Neuronal stem cell (in vitro differentiated cells): ENCODE measurements at regions not wholly inside any gene's neighbourhood (a gene's known extent, or its start where the extent isn't known, plus 50 kb on each side); places are given as distances from the start of the nearest gene placed in this dataset.

Experiments used
- DNase-seq: peaks from one replicate; pipeline ENCODE4 v3.0.0-alpha.2; 2013; ENCODE audit warnings: low spot score
- H2AFZ ChIP-seq: one replicate; pipeline ENCODE4 v1.6.1; 2013; ENCODE audit warnings: mild to moderate bottlenecking, low read length, inconsistent platforms
- H2AK5ac ChIP-seq: 2 replicates; pipeline ENCODE4 v1.6.1; 2013; ENCODE audit warnings: low read depth, mild to moderate bottlenecking, inconsistent platforms, low read length, moderate library complexity, mixed read lengths
- H2BK120ac ChIP-seq: 2 replicates; pipeline ENCODE4 v1.6.1; 2013; ENCODE audit warnings: low read depth, mild to moderate bottlenecking, inconsistent platforms, low read length, moderate library complexity, mixed read lengths
- H2BK12ac ChIP-seq: one replicate; pipeline ENCODE4 v1.6.1; 2013; ENCODE audit warnings: low read length, inconsistent platforms
- H2BK15ac ChIP-seq: 2 replicates; pipeline ENCODE4 v1.6.1; 2013; ENCODE audit warnings: mild to moderate bottlenecking, low read length, inconsistent platforms, mixed read lengths
- H2BK5ac ChIP-seq: one replicate; pipeline ENCODE4 v1.6.1; 2013; ENCODE audit warnings: inconsistent platforms, mild to moderate bottlenecking, low read length, moderate library complexity
- H3K14ac ChIP-seq: one replicate; pipeline ENCODE4 v1.6.1; 2013; ENCODE audit warnings: low read length, inconsistent platforms
- H3K18ac ChIP-seq: 2 replicates; pipeline ENCODE4 v1.6.1; 2013; ENCODE audit warnings: low read length, inconsistent platforms
- H3K23ac ChIP-seq: 2 replicates; pipeline ENCODE4 v1.6.1; 2013; ENCODE audit warnings: low read depth, mild to moderate bottlenecking, mixed read lengths, low read length, inconsistent platforms; ENCODE audit not compliant: poor library complexity
- H3K27ac ChIP-seq: replicated peaks from 3 replicates; pipeline ENCODE4 v1.5.1; 2013; ENCODE audit warnings: low read length, inconsistent platforms
- H3K27me3 ChIP-seq, 3 experiments: 2 replicates each; pipeline ENCODE4 v1.6.1; 2013; ENCODE audit warnings: low read length in 3 of 3, mild to moderate bottlenecking in 2 of 3, inconsistent platforms in 1 of 3, low read depth in 1 of 3, mixed read lengths in 1 of 3, moderate library complexity in 1 of 3; ENCODE audit not compliant: control insufficient read depth in 3 of 3, insufficient read depth in 3 of 3
- H3K36me3 ChIP-seq, 2 donors: replicated peaks in 1 of 2; 2 replicates each; pipeline ENCODE4 v1.6.1; 2013; ENCODE audit warnings: low read length in 2 of 2; ENCODE audit not compliant: control insufficient read depth in 2 of 2, insufficient read depth in 2 of 2
- H3K4ac ChIP-seq: 2 replicates; pipeline ENCODE4 v1.6.1; 2013; ENCODE audit warnings: inconsistent platforms, mild to moderate bottlenecking, low read length, moderate library complexity
- H3K4me1 ChIP-seq, 2 donors: 1 replicate in 1 of 2; 2 replicates in 1 of 2; pipeline ENCODE4 v1.6.1; 2013; ENCODE audit warnings: low read length in 2 of 2, low read depth in 1 of 2; ENCODE audit not compliant: control insufficient read depth in 2 of 2, insufficient read depth in 1 of 2
- H3K4me2 ChIP-seq: one replicate; pipeline ENCODE4 v1.6.1; 2013; ENCODE audit warnings: mild to moderate bottlenecking, low read length, inconsistent platforms; ENCODE audit not compliant: insufficient read depth, poor library complexity, severe bottlenecking
- H3K4me3 ChIP-seq, 2 donors: 2 replicates each; pipeline ENCODE4 v1.5.1; 2013; ENCODE audit warnings: low read length in 2 of 2, mild to moderate bottlenecking in 2 of 2, inconsistent platforms in 1 of 2, moderate library complexity in 1 of 2
- H3K79me1 ChIP-seq: one replicate; pipeline ENCODE4 v1.6.1; 2013; ENCODE audit warnings: low read depth, mild to moderate bottlenecking, inconsistent platforms, low read length, moderate library complexity
- H3K9ac ChIP-seq: one replicate; pipeline ENCODE4 v1.6.1; 2013; ENCODE audit warnings: mild to moderate bottlenecking, low read depth, low read length, inconsistent platforms; ENCODE audit not compliant: poor library complexity
- H3K9me3 ChIP-seq, 2 donors: replicated peaks in 1 of 2; 2 replicates each; pipeline versions ENCODE3 to v1.6.1; 2013; ENCODE audit warnings: low read length in 2 of 2, mild to moderate bottlenecking in 2 of 2, inconsistent platforms in 1 of 2, low read depth in 1 of 2, mixed read lengths in 1 of 2, moderate library complexity in 1 of 2; ENCODE audit not compliant: control insufficient read depth in 2 of 2, insufficient read depth in 1 of 2
- H4K8ac ChIP-seq: one replicate; pipeline ENCODE4 v1.6.1; 2013; ENCODE audit warnings: low read depth, mild to moderate bottlenecking, inconsistent platforms, low read length, moderate library complexity
- H4K91ac ChIP-seq: one replicate; pipeline ENCODE4 v1.6.1; 2013; ENCODE audit warnings: low read length, low read depth, mild to moderate bottlenecking, inconsistent platforms; ENCODE audit not compliant: poor library complexity
- WGBS, 2 donors: extraction: QIAGEN DNeasy Blood & Tissue Kit; methylation state at CpG; one replicate each; pipeline ENCODE4 v1.1.7; 2013; ENCODE audit warnings: missing lambda C conversion rate in 2 of 2, mixed read lengths in 1 of 2; ENCODE audit not compliant: insufficient read length in 2 of 2, insufficient replicate concordance in 1 of 2; ENCODE audit errors: extremely low coverage in 2 of 2; 5-methylcytosine and 5-hydroxymethylcytosine counted together

GRCh38 chr1:166253076-166253779 lies 86.4 kb upstream of the FAM78B start:
- Histone ChIP-seq H2BK12ac (no peak overlapping the region), H4K8ac (no peak overlapping the region), H2AK5ac (no peak overlapping the region), H3K9me3 (no peaks in the 10 kb centered on the region), H3K4me3 (no peak overlapping the region), H3K18ac (no peak overlapping the region), H4K91ac (no peak overlapping the region), H3K27ac (no peak overlapping the region), H3K36me3 (no peaks in the 10 kb centered on the region), H3K4ac (no peak overlapping the region), H3K9ac (no peak overlapping the region), H3K79me1 (no peaks in the 10 kb centered on the region), H3K4me2 (no peak overlapping the region), H2AFZ (no peak overlapping the region), H3K14ac (no peak overlapping the region), H2BK15ac (no peak overlapping the region), H3K23ac (no peak overlapping the region), H2BK120ac (no peak overlapping the region), H3K27me3 (no peaks in the 10 kb centered on the region), H2BK5ac (no peak overlapping the region), H3K4me1 (no peaks in the 10 kb centered on the region)
- no peak for DNase-seq

GRCh38 chr1:166258017-166258416 lies 91.2 kb upstream of the FAM78B start:
- H2AK5ac ChIP-seq: no peak overlapping the region
- H2AFZ ChIP-seq: no peak overlapping the region
- H3K36me3 ChIP-seq: no peaks in the 10 kb centered on the region
- H3K9me3 ChIP-seq: no peaks in the 10 kb centered on the region
- H3K79me1 ChIP-seq: no peaks in the 10 kb centered on the region
- WGBS, 2 donors: no CpG with 5 or more reads among the region's 3 CpGs
- no peaks in the 10 kb centered on the region for H3K27me3 ChIP-seq
- peak overlapping the region; percentile 30 for H4K91ac ChIP-seq
- H3K9ac ChIP-seq: no peak overlapping the region
- H3K4ac ChIP-seq: no peak overlapping the region
- H3K4me3 ChIP-seq: no peak overlapping the region
- no peak overlapping the region for H3K27ac ChIP-seq
- DNase-seq: no peak
- H3K4me2 ChIP-seq: no peak overlapping the region
- no peak overlapping the region for H2BK5ac ChIP-seq
- H3K18ac ChIP-seq: no peak overlapping the region
- H2BK12ac ChIP-seq: no peak overlapping the region
- H3K4me1 ChIP-seq: no peaks in the 10 kb centered on the region
- H3K23ac ChIP-seq: no peak overlapping the region
- H3K14ac ChIP-seq: no peak overlapping the region
- no peak overlapping the region for H2BK120ac ChIP-seq
- H2BK15ac ChIP-seq: no peak overlapping the region
- H4K8ac ChIP-seq: no peak overlapping the region

- no CpG with 5 or more reads among the region's 3 CpGs for WGBS, 2 donors
- H3K79me1 ChIP-seq: no peaks in the 10 kb centered on the region
- H3K4me2 ChIP-seq: no peak overlapping the region
- H3K4me1 ChIP-seq: no peaks in the 10 kb centered on the region
- no peaks in the 10 kb centered on the region for H3K27me3 ChIP-seq
- H3K9me3 ChIP-seq: no peaks in the 10 kb centered on the region
- no peak overlapping the region for H2BK5ac ChIP-seq
- no peak overlapping the region for H3K9ac ChIP-seq
- no peak overlapping the region for H2BK120ac ChIP-seq
- H3K14ac ChIP-seq: no peak overlapping the region
- no peak overlapping the region for H2BK15ac ChIP-seq
- H3K4me3 ChIP-seq: no peak overlapping the region
- no peak overlapping the region for H3K23ac ChIP-seq
- H3K27ac ChIP-seq: no peak overlapping the region
- no peak for DNase-seq
- no peak overlapping the region for H4K91ac ChIP-seq
- H3K18ac ChIP-seq: no peak overlapping the region
- no peaks in the 10 kb centered on the region for H3K36me3 ChIP-seq
- H2BK12ac ChIP-seq: no peak overlapping the region
- no peak overlapping the region for H3K4ac ChIP-seq
- no peak overlapping the region for H4K8ac ChIP-seq
- H2AK5ac ChIP-seq: no peak overlapping the region
- no peak overlapping the region for H2AFZ ChIP-seq
These were observed 94.7 kb upstream of the FAM78B start for GRCh38 chr1:166261511-166261910.

GRCh38 chr1:166270476-166271150 lies 103.8 kb upstream of the FAM78B start:
- no peak overlapping the region for H3K4me2 ChIP-seq
- WGBS, 2 donors: no CpG with 5 or more reads among the region's 2 CpGs
- no peak overlapping the region for H2BK5ac ChIP-seq
- no peak overlapping the region for H3K23ac ChIP-seq
- H3K18ac ChIP-seq: no peak overlapping the region
- H3K4me3 ChIP-seq: no peak overlapping the region
- no peak overlapping the region for H3K14ac ChIP-seq
- H2AK5ac ChIP-seq: no peak overlapping the region
- DNase-seq: no peak
- no peak overlapping the region for H2BK15ac ChIP-seq
- no peaks in the 10 kb centered on the region for H3K9me3 ChIP-seq
- H4K91ac ChIP-seq: no peak overlapping the region
- no peak overlapping the region for H3K4ac ChIP-seq
- no peaks in the 10 kb centered on the region for H3K27me3 ChIP-seq
- no peaks in the 10 kb centered on the region for H3K36me3 ChIP-seq
- no peaks in the 10 kb centered on the region for H3K79me1 ChIP-seq
- H2BK12ac ChIP-seq: no peak overlapping the region
- H2BK120ac ChIP-seq: no peak overlapping the region
- no peak overlapping the region for H3K9ac ChIP-seq
- H3K27ac ChIP-seq: no peak overlapping the region
- H4K8ac ChIP-seq: no peak overlapping the region
- H3K4me1 ChIP-seq: peaks cover 0 to 12% of the 10 kb centered on the region in 2 donors
- no peak overlapping the region for H2AFZ ChIP-seq
